MM.1S (cell line): ENCODE measurements at regions not wholly inside any gene's neighbourhood (a gene's known extent, or its start where the extent isn't known, plus 50 kb on each side); places are given as distances from the start of the nearest gene placed in this dataset.

Experiments used
- DNase-seq: peaks from one replicate; pipeline ENCODE4 v3.0.0-alpha.2; 2015
- H2AFZ ChIP-seq: fragments of 300-600 bp; sonication (generic); 2 replicates; pipeline ENCODE4 v1.6.0; 2016; ENCODE audit warnings: antibody characterized with exemption, low read length
- H3F3A ChIP-seq: fragments of 300-600 bp; sonication (generic); 2 replicates; pipeline ENCODE4 v1.6.1; 2016; ENCODE audit warnings: mild to moderate bottlenecking, antibody characterized with exemption, low read length, moderate library complexity, mixed read lengths; ENCODE audit not compliant: insufficient read depth
- H3K27ac ChIP-seq: fragments of 300-600 bp; sonication (generic); 2 replicates; pipeline ENCODE4 v1.5.1; 2016; ENCODE audit warnings: mild to moderate bottlenecking, low read length
- H3K27me3 ChIP-seq: fragments of 300-600 bp; sonication (generic); replicated peaks from 2 replicates; pipeline ENCODE4 v1.6.0; 2016; ENCODE audit warnings: low read length; ENCODE audit not compliant: insufficient read depth
- H3K36me3 ChIP-seq: fragments of 300-600 bp; sonication (generic); replicated peaks from 2 replicates; pipeline ENCODE4 v1.6.1; 2016; ENCODE audit warnings: mild to moderate bottlenecking, low read length, mixed read lengths; ENCODE audit not compliant: insufficient read depth
- H3K4me1 ChIP-seq: fragments of 300-600 bp; sonication (generic); 2 replicates; pipeline ENCODE4 v1.6.1; 2016; ENCODE audit warnings: low read length, mixed read lengths
- H3K4me2 ChIP-seq: fragments of 300-600 bp; sonication (generic); 2 replicates; pipeline ENCODE4 v1.6.0; 2016; ENCODE audit warnings: low read depth, low read length
- H3K4me3 ChIP-seq: fragments of 300-600 bp; sonication (generic); 2 replicates; pipeline ENCODE4 v1.5.1; 2016; ENCODE audit warnings: low read length, mixed read lengths
- H3K79me2 ChIP-seq: fragments of 300-600 bp; sonication (generic); 2 replicates; pipeline ENCODE4 v1.6.1; 2016; ENCODE audit warnings: mixed run types, low read length, mixed read lengths
- H3K9ac ChIP-seq: fragments of 300-600 bp; sonication (generic); 2 replicates; pipeline ENCODE4 v1.6.1; 2016; ENCODE audit warnings: low read length, mixed read lengths
- H3K9me2 ChIP-seq: fragments of 300-600 bp; sonication (generic); replicated peaks from 2 replicates; pipeline ENCODE4 v1.6.1; 2016; ENCODE audit warnings: mild to moderate bottlenecking, low read length, mixed read lengths; ENCODE audit not compliant: insufficient read depth
- H3K9me3 ChIP-seq: fragments of 300-600 bp; sonication (generic); replicated peaks from 2 replicates; pipeline ENCODE4 v1.6.1; 2016; ENCODE audit warnings: mild to moderate bottlenecking, low read length, mixed read lengths; ENCODE audit not compliant: insufficient read depth
- H4K20me1 ChIP-seq: fragments of 300-600 bp; sonication (generic); 2 replicates; pipeline ENCODE4 v1.6.1; 2016; ENCODE audit warnings: mild to moderate bottlenecking, low read length, moderate library complexity, mixed read lengths; ENCODE audit not compliant: insufficient read depth
- EZH2 ChIP-seq: fragments of 300-600 bp; sonication (generic); optimal IDR thresholded peaks from 2 replicates; pipeline ENCODE3; 2017; ENCODE audit warnings: low read depth, mild to moderate bottlenecking, antibody characterized with exemption, low read length, mixed read lengths
- EZH2phosphoT487 ChIP-seq: fragments of 300-600 bp; sonication (generic); IDR thresholded peaks from 2 replicates; pipeline ENCODE4 v1.6.1; 2018; ENCODE audit warnings: antibody characterized with exemption, low read length
- TF ChIP-seq, protein P1 (sequence below): fragments of 300-600 bp; sonication (generic); IDR thresholded peaks from 2 replicates; pipeline ENCODE4 v1.5.1; 2016; ENCODE audit warnings: antibody characterized with exemption, low read length, mixed read lengths

DNA sequence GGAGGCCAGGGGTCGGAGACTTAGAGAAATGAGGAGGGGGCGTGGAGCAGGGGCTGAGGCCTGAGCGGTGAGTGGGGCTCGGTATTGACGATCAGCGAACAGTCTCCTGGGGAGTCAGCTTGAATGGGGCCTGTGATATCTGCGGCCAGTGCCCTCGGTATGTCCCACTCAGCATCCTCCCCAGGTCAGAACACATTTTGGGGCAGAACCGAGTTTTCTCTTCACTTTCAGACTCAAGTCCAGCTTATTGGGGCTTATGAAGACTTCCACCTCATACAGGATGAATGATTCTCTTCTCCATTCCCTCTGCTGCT lies 82.6 kb downstream of the RRM2 start:
- Histone ChIP-seq H3K4me3 (no peak overlapping the region), H3K27ac (no peak overlapping the region), H3K36me3 (no peaks in the 10 kb centered on the region), H3K4me1 (no peaks in the 10 kb centered on the region), H3K4me2 (no peak overlapping the region), H3K9me2 (no peaks in the 10 kb centered on the region), H2AFZ (no peak overlapping the region), H3F3A (no peaks in the 10 kb centered on the region), H3K9me3 (no peaks in the 10 kb centered on the region), H3K79me2 (no peaks in the 10 kb centered on the region), H4K20me1 (no peaks in the 10 kb centered on the region), H3K27me3 (no peaks in the 10 kb centered on the region), H3K9ac (no peak overlapping the region)
- TF ChIP-seq, protein P1, sequence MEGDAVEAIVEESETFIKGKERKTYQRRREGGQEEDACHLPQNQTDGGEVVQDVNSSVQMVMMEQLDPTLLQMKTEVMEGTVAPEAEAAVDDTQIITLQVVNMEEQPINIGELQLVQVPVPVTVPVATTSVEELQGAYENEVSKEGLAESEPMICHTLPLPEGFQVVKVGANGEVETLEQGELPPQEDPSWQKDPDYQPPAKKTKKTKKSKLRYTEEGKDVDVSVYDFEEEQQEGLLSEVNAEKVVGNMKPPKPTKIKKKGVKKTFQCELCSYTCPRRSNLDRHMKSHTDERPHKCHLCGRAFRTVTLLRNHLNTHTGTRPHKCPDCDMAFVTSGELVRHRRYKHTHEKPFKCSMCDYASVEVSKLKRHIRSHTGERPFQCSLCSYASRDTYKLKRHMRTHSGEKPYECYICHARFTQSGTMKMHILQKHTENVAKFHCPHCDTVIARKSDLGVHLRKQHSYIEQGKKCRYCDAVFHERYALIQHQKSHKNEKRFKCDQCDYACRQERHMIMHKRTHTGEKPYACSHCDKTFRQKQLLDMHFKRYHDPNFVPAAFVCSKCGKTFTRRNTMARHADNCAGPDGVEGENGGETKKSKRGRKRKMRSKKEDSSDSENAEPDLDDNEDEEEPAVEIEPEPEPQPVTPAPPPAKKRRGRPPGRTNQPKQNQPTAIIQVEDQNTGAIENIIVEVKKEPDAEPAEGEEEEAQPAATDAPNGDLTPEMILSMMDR = no peak
- no peak for TF ChIP-seq EZH2phosphoT487
- TF ChIP-seq EZH2 = no peak
- DNase-seq = no peak

DNA sequence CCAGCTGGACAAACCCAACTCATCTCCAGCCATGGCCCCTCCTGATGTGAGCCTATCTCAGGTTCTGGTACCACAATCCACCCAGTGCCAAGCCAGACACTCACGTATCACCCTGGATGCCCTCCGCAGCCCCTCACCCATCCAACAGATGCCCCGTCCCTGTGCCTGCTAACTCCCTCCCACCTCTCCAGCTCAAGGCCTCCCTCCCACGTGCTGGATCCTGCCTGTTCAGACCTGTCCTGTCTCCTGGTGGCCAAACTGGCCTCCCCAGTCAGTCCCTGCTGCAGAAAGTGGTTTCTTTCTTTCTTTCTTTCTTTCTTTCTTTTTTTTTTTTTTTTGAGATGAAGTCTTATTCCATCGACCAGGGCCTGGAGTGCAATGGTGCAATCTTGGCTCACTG lies 86.2 kb downstream of the RRM2 start:
- H3K9me2 ChIP-seq = no peaks in the 10 kb centered on the region
- no peak overlapping the region for H2AFZ ChIP-seq
- no peak for TF ChIP-seq EZH2phosphoT487
- TF ChIP-seq, protein P1 = no peak
- no peak for TF ChIP-seq EZH2
- no peaks in the 10 kb centered on the region for H3K27me3 ChIP-seq
- H3K27ac ChIP-seq = no peak overlapping the region
- H3K4me2 ChIP-seq = no peak overlapping the region
- no peak overlapping the region for H3K4me3 ChIP-seq
- H3K9me3 ChIP-seq = no peaks in the 10 kb centered on the region
- DNase-seq = no peak
- H3K9ac ChIP-seq = no peak overlapping the region
- H4K20me1 ChIP-seq = no peaks in the 10 kb centered on the region
- H3K36me3 ChIP-seq = no peaks in the 10 kb centered on the region
- no peaks in the 10 kb centered on the region for H3K79me2 ChIP-seq
- no peaks in the 10 kb centered on the region for H3F3A ChIP-seq
- no peaks in the 10 kb centered on the region for H3K4me1 ChIP-seq

DNA sequence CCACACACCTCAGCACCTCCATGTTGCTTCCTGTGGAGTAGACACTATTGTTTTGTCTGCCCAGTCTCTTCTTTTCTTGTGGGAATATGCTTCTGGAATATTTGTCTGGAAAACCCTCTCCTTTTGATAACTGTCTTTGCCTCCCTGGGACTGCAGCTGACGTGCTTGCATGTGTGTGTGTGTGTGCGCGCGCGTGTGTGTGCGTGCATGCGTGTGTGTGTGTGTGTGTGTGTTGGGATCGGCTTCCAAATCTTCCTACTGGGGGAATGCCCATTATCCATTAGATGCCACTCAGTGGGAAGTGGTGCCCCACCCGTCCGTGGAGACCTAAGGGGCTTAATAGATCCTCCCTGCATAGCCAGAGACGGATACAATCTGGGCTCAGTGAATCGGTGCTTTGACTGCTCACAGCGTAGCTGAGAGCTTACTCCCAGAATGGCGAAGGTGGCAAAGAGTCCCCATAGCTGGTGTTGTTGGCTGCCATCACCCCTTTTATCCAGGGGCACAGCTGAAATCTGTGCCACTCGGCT lies 86.9 kb downstream of the RRM2 start:
- DNase-seq = no peak
- TF ChIP-seq, protein P1 = no peak
- TF ChIP-seq EZH2 (no peak), EZH2phosphoT487 (no peak)
- H3K9me3 ChIP-seq = no peaks in the 10 kb centered on the region
- H3K4me2 ChIP-seq = no peak overlapping the region
- no peak overlapping the region for H3K9ac ChIP-seq
- H3F3A ChIP-seq = no peaks in the 10 kb centered on the region
- H3K27me3 ChIP-seq = no peaks in the 10 kb centered on the region
- H3K9me2 ChIP-seq = no peaks in the 10 kb centered on the region
- H3K27ac ChIP-seq = no peak overlapping the region
- H4K20me1 ChIP-seq = no peaks in the 10 kb centered on the region
- H3K79me2 ChIP-seq = no peaks in the 10 kb centered on the region
- no peak overlapping the region for H2AFZ ChIP-seq
- H3K36me3 ChIP-seq = no peaks in the 10 kb centered on the region
- no peaks in the 10 kb centered on the region for H3K4me1 ChIP-seq
- H3K4me3 ChIP-seq = no peak overlapping the region
